NCI-H2171 (cell line): ENCODE measurements at regions not wholly inside any gene's neighbourhood (a gene's known extent, or its start where the extent isn't known, plus 50 kb on each side); places are given as distances from the start of the nearest gene placed in this dataset.

ENCODE experiments used
- DNase-seq: peaks from one replicate; lab custom pipeline; 2025; lab: John Stamatoyannopoulos, UW

DNA sequence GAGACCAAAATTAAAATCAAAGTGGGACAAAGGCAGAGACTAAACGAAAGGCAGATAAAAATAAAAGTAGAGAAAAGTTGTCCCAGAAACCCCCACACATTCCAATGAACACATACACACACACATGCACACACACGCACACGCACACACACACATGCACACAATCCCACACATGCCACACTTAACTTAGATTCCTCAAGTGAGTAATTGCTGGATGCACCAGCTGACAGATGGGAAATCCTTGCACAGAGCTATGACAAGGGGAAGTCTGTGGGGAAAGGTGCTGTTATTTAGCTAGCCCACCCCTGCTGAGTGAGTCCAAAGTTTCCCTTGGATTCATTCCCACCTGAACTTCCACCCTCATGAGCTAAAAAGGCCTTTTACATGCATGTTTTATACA lies 233.9 kb downstream of the RAB28 start:
- DNase-seq = no peak

DNA sequence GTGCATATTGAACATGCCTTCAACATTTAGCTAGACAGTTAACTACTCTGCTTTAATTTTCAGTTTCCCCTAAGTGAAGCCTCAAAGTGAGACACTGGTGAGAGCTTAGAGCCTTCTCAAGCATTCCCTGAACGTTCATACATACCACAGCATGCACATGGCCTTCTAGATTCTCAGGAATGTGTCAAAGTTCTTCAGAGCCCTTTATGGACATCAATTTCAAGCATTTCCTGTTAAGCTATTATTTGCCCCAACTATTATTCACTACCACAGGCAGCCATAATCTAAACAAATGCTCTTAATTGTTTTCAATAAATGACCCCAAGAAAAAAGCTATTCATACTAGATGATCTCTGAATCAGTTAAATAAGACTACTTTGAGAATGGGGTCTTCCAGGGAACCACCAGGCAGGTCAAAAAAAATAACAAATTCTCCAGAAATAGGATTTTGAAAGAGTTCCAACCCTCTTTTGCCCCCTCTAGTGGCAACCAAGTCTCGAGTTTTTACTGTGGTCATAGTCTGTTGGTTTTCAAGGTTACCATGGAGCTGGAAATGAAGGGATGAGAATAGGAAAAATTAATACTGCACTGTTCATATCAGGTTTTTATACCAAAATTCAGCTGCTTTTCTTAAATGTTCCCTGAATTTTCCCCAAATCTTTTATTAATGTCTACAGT lies 235.4 kb downstream of the RAB28 start:
- no peak for DNase-seq

DNA sequence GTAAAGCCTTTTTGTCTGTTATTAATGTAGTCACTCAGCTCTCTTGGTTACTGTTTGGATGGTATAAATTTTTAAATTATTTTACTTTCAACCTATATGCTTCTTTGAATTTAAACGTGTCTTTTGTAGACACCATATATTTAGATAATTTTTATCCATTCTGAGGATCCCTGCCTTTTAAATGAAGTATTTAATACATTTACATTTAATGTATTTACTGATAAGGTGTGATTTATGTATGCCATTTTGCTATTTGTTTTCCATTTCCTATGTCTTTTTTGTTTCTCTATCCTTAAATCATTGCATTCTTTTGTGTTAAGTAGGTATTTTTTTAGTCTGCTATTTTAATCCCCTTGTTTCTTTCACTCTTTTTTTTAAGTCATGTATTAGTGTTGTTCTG lies 238.0 kb downstream of the RAB28 start:
- no peak for DNase-seq

- no peak for DNase-seq
These were observed 239.7 kb downstream of the RAB28 start for GRCh38 chr4:13244444-13244843.

- DNase-seq = no peak
These were observed 241.0 kb downstream of the RAB28 start for GRCh38 chr4:13243152-13243551.

GRCh38 chr4:13240066-13240465 lies 244.1 kb downstream of the RAB28 start:
- no peak for DNase-seq

GRCh38 chr4:13238936-13239335 lies 245.2 kb downstream of the RAB28 start:
- DNase-seq = no peak

- DNase-seq = no peak
These were observed 247.7 kb downstream of the RAB28 start for GRCh38 chr4:13236485-13236884.

GRCh38 chr4:13233755-13234154 lies 250.4 kb downstream of the RAB28 start:
- no peak for DNase-seq

GRCh38 chr4:13219971-13220370 lies 264.2 kb downstream of the RAB28 start:
- no peak for DNase-seq

DNA sequence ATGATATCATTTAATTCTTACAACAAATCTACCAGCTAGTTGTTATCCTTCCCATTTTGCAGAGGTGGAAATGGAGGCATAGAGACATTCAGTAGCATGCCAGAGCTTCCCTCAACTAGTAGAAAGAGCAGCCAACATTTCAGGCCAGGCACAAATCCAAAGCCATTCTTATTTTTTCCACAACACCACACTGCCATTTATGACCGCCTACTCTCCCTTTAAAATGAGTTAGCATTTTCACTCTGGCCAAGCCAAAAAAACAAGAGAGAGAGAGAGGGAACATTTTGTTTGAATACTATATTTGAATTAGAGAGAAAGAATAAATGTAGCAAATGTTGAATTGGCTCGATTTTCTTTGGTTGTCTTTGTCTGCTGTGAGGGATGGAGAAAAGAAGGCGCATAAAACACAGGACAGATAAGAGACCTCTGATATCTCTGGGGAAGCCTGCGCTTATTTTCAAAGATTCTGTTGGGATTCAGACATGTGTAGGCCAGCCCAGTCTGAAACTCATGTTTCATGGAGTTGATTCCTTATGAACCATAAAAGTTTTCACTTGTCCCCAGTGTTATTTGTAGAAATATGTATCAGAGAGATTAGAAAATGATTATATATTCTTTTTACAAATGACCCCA lies 265.7 kb downstream of the RAB28 start:
- no peak for DNase-seq

GRCh38 chr4:13215560-13215959 lies 268.6 kb downstream of the RAB28 start:
- DNase-seq = no peak

DNA sequence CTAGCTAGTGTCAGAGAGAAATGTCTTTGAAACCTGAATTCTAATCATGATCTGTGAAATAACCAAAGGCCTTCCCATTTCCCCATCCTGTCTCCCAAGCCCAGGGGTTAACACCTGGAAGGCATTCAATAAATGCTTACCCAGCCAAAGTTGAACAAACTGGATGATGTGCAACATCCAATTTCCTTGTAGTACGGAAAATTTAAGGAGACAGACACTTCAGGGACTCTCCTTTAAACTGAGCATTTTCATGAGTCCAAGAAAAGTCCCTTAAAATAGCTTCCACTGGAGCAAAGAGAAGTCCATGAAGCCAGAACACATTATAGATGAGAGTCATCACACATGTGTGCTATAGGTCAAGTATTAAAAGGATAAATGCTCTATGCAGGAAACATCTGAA lies 271.2 kb downstream of the RAB28 start:
- no peak for DNase-seq

- no peak for DNase-seq
These were observed 274.5 kb downstream of the RAB28 start for GRCh38 chr4:13209600-13209999.

GRCh38 chr4:13208558-13209193 lies 275.5 kb downstream of the RAB28 start:
- DNase-seq = no peak

- no peak for DNase-seq
These were observed 276.9 kb downstream of the RAB28 start for GRCh38 chr4:13207226-13207625.

GRCh38 chr4:13203101-13203500 lies 281.0 kb downstream of the RAB28 start:
- DNase-seq = no peak

DNA sequence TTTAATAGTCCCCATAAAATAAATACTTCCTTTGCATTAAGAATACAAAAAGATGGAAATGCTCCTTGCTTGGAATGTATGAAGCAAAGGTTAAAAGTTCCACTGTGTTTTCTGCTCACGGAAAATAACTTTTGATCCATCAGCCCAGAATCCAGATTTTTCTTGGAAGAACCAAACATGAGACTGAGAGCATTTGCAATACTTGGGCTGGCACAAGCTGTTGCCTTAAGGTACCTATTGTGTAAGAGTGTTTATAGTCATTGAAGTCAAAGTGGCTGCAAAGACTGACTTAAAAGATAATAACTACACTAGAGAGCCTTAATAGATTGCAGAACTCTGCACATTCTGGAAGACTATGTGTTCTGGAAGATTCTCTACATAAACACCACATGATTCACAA lies 281.4 kb downstream of the RAB28 start:
- no peak for DNase-seq

GRCh38 chr4:13201241-13201640 lies 282.9 kb downstream of the RAB28 start:
- DNase-seq = no peak

DNA sequence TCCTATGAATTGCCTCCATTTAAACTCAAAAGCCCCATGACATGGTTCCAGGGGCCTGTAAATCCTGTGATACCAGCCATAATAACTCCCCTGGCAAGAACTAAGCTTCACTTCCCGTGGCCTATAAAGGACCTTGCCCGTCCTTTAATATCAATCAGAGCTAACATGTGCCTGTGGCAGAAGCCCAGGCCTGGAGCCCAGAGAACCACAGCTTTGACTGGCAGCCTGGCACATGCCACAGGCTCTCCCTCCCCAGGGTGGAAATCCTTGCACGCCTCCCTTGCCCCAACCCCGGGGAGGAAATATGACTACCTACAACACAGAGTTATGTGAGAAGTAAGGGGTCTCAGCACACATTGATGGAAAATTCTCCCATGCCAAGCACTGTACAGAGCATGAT lies 287.4 kb downstream of the RAB28 start:
- no peak for DNase-seq

GRCh38 chr4:13193662-13194061 lies 290.5 kb downstream of the RAB28 start:
- DNase-seq = no peak

GRCh38 chr4:13190093-13190721 lies 293.9 kb downstream of the RAB28 start:
- DNase-seq = no peak

DNA sequence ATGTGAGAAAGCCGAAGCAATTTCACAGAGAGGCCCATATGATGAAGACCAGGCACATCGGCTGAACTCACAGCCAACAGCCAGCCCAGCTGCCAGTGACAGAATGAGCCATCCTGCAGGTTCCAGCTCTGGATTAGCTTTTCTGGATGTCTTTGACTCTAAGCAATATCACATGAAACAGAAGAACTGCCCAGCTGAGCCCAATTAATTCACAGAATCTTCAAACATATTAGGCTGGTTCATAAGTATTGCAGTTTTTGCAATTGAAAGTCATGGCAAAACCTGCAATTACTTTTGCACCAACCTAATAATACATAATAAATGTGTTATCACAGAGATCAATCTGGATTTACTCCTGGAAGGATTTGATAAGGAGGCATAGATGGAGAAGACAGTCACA lies 299.9 kb downstream of the RAB28 start:
- no peak for DNase-seq
